NB4 (cell line): ENCODE measurements at regions not wholly inside any gene's neighbourhood (a gene's known extent, or its start where the extent isn't known, plus 50 kb on each side); places are given as distances from the start of the nearest gene placed in this dataset.

Experiments used
- CTCF ChIP-seq: IDR thresholded peaks from one replicate; pipeline ENCODE4 v1.5.1; 2012; ENCODE audit warnings: low read depth, low read length
- MAX ChIP-seq: IDR thresholded peaks from 2 replicates; pipeline ENCODE4 v1.6.1; 2011; ENCODE audit warnings: low read depth, low read length
- MYC ChIP-seq: IDR thresholded peaks from 2 replicates; pipeline ENCODE4 v1.6.1; 2011; ENCODE audit warnings: low read depth, low read length
- POLR2A ChIP-seq: IDR thresholded peaks from 2 replicates; pipeline ENCODE4 v1.6.1; 2011; ENCODE audit warnings: mild to moderate bottlenecking; ENCODE audit not compliant: insufficient read length; ENCODE audit errors: extremely low read depth

- no peak for TF ChIP-seq CTCF
- TF ChIP-seq POLR2A = no peak
- TF ChIP-seq MAX = no peak
- no peak for TF ChIP-seq MYC
These were observed 67.8 kb downstream of the CCDC59 start for GRCh38 chr12:82290415-82290814.
